Smooth muscle cell (in vitro differentiated cells): ENCODE measurements at regions not wholly inside any gene's neighbourhood (a gene's known extent, or its start where the extent isn't known, plus 50 kb on each side); places are given as distances from the start of the nearest gene placed in this dataset.

Experiments
- DNase-seq: peaks from one replicate; lab custom pipeline; 2025; ENCODE audit not compliant: unreplicated experiment; lab: John Stamatoyannopoulos, UW
- H2AFZ ChIP-seq: fragments of 200-600 bp; sonication (generic); 2 replicates; pipeline ENCODE4 v1.6.0; 2016; ENCODE audit warnings: antibody characterized with exemption, low read depth, mild to moderate bottlenecking
- H3F3A ChIP-seq: fragments of 200-600 bp; sonication (generic); 2 replicates; pipeline ENCODE4 v1.6.0; 2017; ENCODE audit warnings: antibody characterized with exemption, low read depth
- H3K27ac ChIP-seq: fragments of 200-600 bp; sonication (generic); 2 replicates; pipeline ENCODE4 v1.5.1; 2016; ENCODE audit warnings: low read depth, mild to moderate bottlenecking
- H3K27me3 ChIP-seq: fragments of 200-600 bp; sonication (generic); 2 replicates; pipeline ENCODE4 v1.6.1; 2016; ENCODE audit warnings: low read depth, mild to moderate bottlenecking
- H3K36me3 ChIP-seq: fragments of 200-600 bp; sonication (generic); 2 replicates; pipeline ENCODE4 v1.5.1; 2016; ENCODE audit warnings: low read depth
- H3K4me1 ChIP-seq: fragments of 200-600 bp; sonication (generic); 2 replicates; pipeline ENCODE4 v1.5.1; 2016; ENCODE audit warnings: low read depth
- H3K4me2 ChIP-seq: fragments of 200-600 bp; sonication (generic); 2 replicates; pipeline ENCODE4 v1.6.0; 2016; ENCODE audit warnings: mild to moderate bottlenecking
- H3K4me3 ChIP-seq: fragments of 200-600 bp; sonication (generic); 2 replicates; pipeline ENCODE4 v1.5.1; 2016; ENCODE audit warnings: mild to moderate bottlenecking
- H3K79me2 ChIP-seq: fragments of 200-600 bp; sonication (generic); 2 replicates; pipeline ENCODE4 v1.6.0; 2016; ENCODE audit warnings: low read depth, mild to moderate bottlenecking
- H3K9ac ChIP-seq: fragments of 200-600 bp; sonication (generic); 2 replicates; pipeline ENCODE4 v1.6.0; 2016; ENCODE audit warnings: low read depth
- H3K9me3 ChIP-seq: fragments of 200-600 bp; sonication (generic); replicated peaks from 2 replicates; pipeline ENCODE4 v1.5.1; 2016; ENCODE audit warnings: low read depth
- H4K20me1 ChIP-seq: fragments of 200-600 bp; sonication (generic); 2 replicates; pipeline ENCODE4 v1.6.0; 2016; ENCODE audit warnings: low read depth
- CTCF ChIP-seq: fragments of 200-600 bp; sonication (generic); IDR thresholded peaks from 2 replicates; pipeline ENCODE4 v1.5.1; 2017; ENCODE audit warnings: borderline replicate concordance, mild to moderate bottlenecking, antibody characterized with exemption; ENCODE audit not compliant: insufficient read depth, poor library complexity, severe bottlenecking
- WGBS: methylation state at CpG from one replicate; pipeline ENCODE4 v1.1.7; 2016; ENCODE audit warnings: low lambda C conversion rate; 5-methylcytosine and 5-hydroxymethylcytosine counted together

GRCh38 chr5:3490957-3491507, 104.6 kb upstream of the IRX1 start:
- H3K9me3 ChIP-seq = no peaks in the 10 kb centered on the region
- H3K4me2 ChIP-seq = no peak overlapping the region
- DNase-seq = no peak
- no peak overlapping the region for H2AFZ ChIP-seq
- H3K79me2 ChIP-seq = no peaks in the 10 kb centered on the region
- H4K20me1 ChIP-seq = no peaks in the 10 kb centered on the region
- no peaks in the 10 kb centered on the region for H3K36me3 ChIP-seq
- no peak overlapping the region for H3K27ac ChIP-seq
- H3K4me1 ChIP-seq = no peaks in the 10 kb centered on the region
- H3K9ac ChIP-seq = no peak overlapping the region
- H3K27me3 ChIP-seq = no peaks in the 10 kb centered on the region
- no peak for TF ChIP-seq CTCF
- H3F3A ChIP-seq = no peaks in the 10 kb centered on the region
- H3K4me3 ChIP-seq = no peak overlapping the region
- WGBS = 92% methylated on average over 18 of the region's 18 CpGs

GRCh38 chr5:3489239-3489843, 106.3 kb upstream of the IRX1 start:
- H3K4me3 ChIP-seq = no peak overlapping the region
- H3K9me3 ChIP-seq = no peaks in the 10 kb centered on the region
- H3K27ac ChIP-seq = no peak overlapping the region
- no peaks in the 10 kb centered on the region for H3K4me1 ChIP-seq
- H3K27me3 ChIP-seq = no peaks in the 10 kb centered on the region
- no peak for DNase-seq
- no peak for TF ChIP-seq CTCF
- no peak overlapping the region for H2AFZ ChIP-seq
- WGBS = 80% methylated on average over 21 of the region's 21 CpGs
- no peak overlapping the region for H3K4me2 ChIP-seq
- H3F3A ChIP-seq = no peaks in the 10 kb centered on the region
- H3K9ac ChIP-seq = no peak overlapping the region
- H4K20me1 ChIP-seq = no peaks in the 10 kb centered on the region
- H3K36me3 ChIP-seq = no peaks in the 10 kb centered on the region
- H3K79me2 ChIP-seq = no peaks in the 10 kb centered on the region

GRCh38 chr5:3484836-3485235, 110.8 kb upstream of the IRX1 start:
- H2AFZ ChIP-seq = no peak overlapping the region
- 83% methylated on average over 5 of the region's 5 CpGs for WGBS
- no peaks in the 10 kb centered on the region for H4K20me1 ChIP-seq
- H3K27ac ChIP-seq = no peak overlapping the region
- no peaks in the 10 kb centered on the region for H3K4me1 ChIP-seq
- H3K4me2 ChIP-seq = no peak overlapping the region
- no peak for DNase-seq
- H3K4me3 ChIP-seq = no peak overlapping the region
- no peaks in the 10 kb centered on the region for H3K36me3 ChIP-seq
- no peak for TF ChIP-seq CTCF
- no peak overlapping the region for H3K9ac ChIP-seq
- no peaks in the 10 kb centered on the region for H3K79me2 ChIP-seq
- no peaks in the 10 kb centered on the region for H3K9me3 ChIP-seq
- H3F3A ChIP-seq = no peaks in the 10 kb centered on the region
- no peaks in the 10 kb centered on the region for H3K27me3 ChIP-seq

GRCh38 chr5:3481175-3481574, 114.5 kb upstream of the IRX1 start:
- Histone ChIP-seq H3K4me3 (no peak overlapping the region), H3K27me3 (no peaks in the 10 kb centered on the region), H3K79me2 (no peaks in the 10 kb centered on the region), H3K27ac (no peak overlapping the region), H3K36me3 (no peaks in the 10 kb centered on the region), H3K9me3 (no peaks in the 10 kb centered on the region), H4K20me1 (no peaks in the 10 kb centered on the region), H3K9ac (no peak overlapping the region), H3K4me2 (no peak overlapping the region), H3K4me1 (no peaks in the 10 kb centered on the region), H3F3A (no peaks in the 10 kb centered on the region), H2AFZ (no peak overlapping the region)
- 55% methylated on average over 3 of the region's 3 CpGs for WGBS
- no peak for TF ChIP-seq CTCF
- DNase-seq = no peak
